MM.1S (cell line): ENCODE measurements at regions not wholly inside any gene's neighbourhood (a gene's known extent, or its start where the extent isn't known, plus 50 kb on each side); places are given as distances from the start of the nearest gene placed in this dataset.

Experiments used
- DNase-seq: peaks from one replicate; pipeline ENCODE4 v3.0.0-alpha.2; 2015
- H2AFZ ChIP-seq: fragments of 300-600 bp; sonication (generic); 2 replicates; pipeline ENCODE4 v1.6.0; 2016; ENCODE audit warnings: antibody characterized with exemption, low read length
- H3F3A ChIP-seq: fragments of 300-600 bp; sonication (generic); 2 replicates; pipeline ENCODE4 v1.6.1; 2016; ENCODE audit warnings: mild to moderate bottlenecking, antibody characterized with exemption, low read length, moderate library complexity, mixed read lengths; ENCODE audit not compliant: insufficient read depth
- H3K27ac ChIP-seq: fragments of 300-600 bp; sonication (generic); 2 replicates; pipeline ENCODE4 v1.5.1; 2016; ENCODE audit warnings: mild to moderate bottlenecking, low read length
- H3K27me3 ChIP-seq: fragments of 300-600 bp; sonication (generic); replicated peaks from 2 replicates; pipeline ENCODE4 v1.6.0; 2016; ENCODE audit warnings: low read length; ENCODE audit not compliant: insufficient read depth
- H3K36me3 ChIP-seq: fragments of 300-600 bp; sonication (generic); replicated peaks from 2 replicates; pipeline ENCODE4 v1.6.1; 2016; ENCODE audit warnings: mild to moderate bottlenecking, low read length, mixed read lengths; ENCODE audit not compliant: insufficient read depth
- H3K4me1 ChIP-seq: fragments of 300-600 bp; sonication (generic); 2 replicates; pipeline ENCODE4 v1.6.1; 2016; ENCODE audit warnings: low read length, mixed read lengths
- H3K4me2 ChIP-seq: fragments of 300-600 bp; sonication (generic); 2 replicates; pipeline ENCODE4 v1.6.0; 2016; ENCODE audit warnings: low read depth, low read length
- H3K4me3 ChIP-seq: fragments of 300-600 bp; sonication (generic); 2 replicates; pipeline ENCODE4 v1.5.1; 2016; ENCODE audit warnings: low read length, mixed read lengths
- H3K79me2 ChIP-seq: fragments of 300-600 bp; sonication (generic); 2 replicates; pipeline ENCODE4 v1.6.1; 2016; ENCODE audit warnings: mixed run types, low read length, mixed read lengths
- H3K9ac ChIP-seq: fragments of 300-600 bp; sonication (generic); 2 replicates; pipeline ENCODE4 v1.6.1; 2016; ENCODE audit warnings: low read length, mixed read lengths
- H3K9me2 ChIP-seq: fragments of 300-600 bp; sonication (generic); replicated peaks from 2 replicates; pipeline ENCODE4 v1.6.1; 2016; ENCODE audit warnings: mild to moderate bottlenecking, low read length, mixed read lengths; ENCODE audit not compliant: insufficient read depth
- H3K9me3 ChIP-seq: fragments of 300-600 bp; sonication (generic); replicated peaks from 2 replicates; pipeline ENCODE4 v1.6.1; 2016; ENCODE audit warnings: mild to moderate bottlenecking, low read length, mixed read lengths; ENCODE audit not compliant: insufficient read depth
- H4K20me1 ChIP-seq: fragments of 300-600 bp; sonication (generic); 2 replicates; pipeline ENCODE4 v1.6.1; 2016; ENCODE audit warnings: mild to moderate bottlenecking, low read length, moderate library complexity, mixed read lengths; ENCODE audit not compliant: insufficient read depth
- CTCF ChIP-seq: fragments of 300-600 bp; sonication (generic); IDR thresholded peaks from 2 replicates; pipeline ENCODE4 v1.5.1; 2016; ENCODE audit warnings: antibody characterized with exemption, low read length, mixed read lengths
- EZH2 ChIP-seq: fragments of 300-600 bp; sonication (generic); optimal IDR thresholded peaks from 2 replicates; pipeline ENCODE3; 2017; ENCODE audit warnings: low read depth, mild to moderate bottlenecking, antibody characterized with exemption, low read length, mixed read lengths
- EZH2phosphoT487 ChIP-seq: fragments of 300-600 bp; sonication (generic); IDR thresholded peaks from 2 replicates; pipeline ENCODE4 v1.6.1; 2018; ENCODE audit warnings: antibody characterized with exemption, low read length

DNA sequence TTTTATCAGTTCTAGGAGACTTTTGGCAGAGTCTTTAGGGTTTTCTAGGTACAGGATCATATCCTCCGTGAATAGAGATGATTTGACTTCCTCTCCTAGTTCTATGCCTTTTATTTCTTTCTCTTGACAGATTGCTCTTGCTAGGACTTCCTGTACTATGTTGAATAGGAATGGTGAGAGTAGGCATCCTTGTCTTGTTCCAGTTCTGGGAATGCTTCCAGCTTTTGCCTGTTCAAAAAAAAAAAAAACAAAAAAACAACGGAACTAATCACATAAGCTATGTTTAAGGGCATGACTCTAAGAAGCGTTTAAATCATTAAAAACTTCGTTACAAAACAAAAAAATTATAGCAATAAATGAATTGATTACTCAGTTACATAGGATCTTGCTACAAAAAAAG is 145.7 kb downstream of the NUP35 start:
- Histone ChIP-seq H3K4me1 (no peaks in the 10 kb centered on the region), H3K27ac (no peak overlapping the region), H3K4me3 (no peak overlapping the region), H3K4me2 (no peak overlapping the region), H4K20me1 (no peaks in the 10 kb centered on the region), H3F3A (no peaks in the 10 kb centered on the region), H3K9me3 (no peaks in the 10 kb centered on the region), H3K27me3 (no peaks in the 10 kb centered on the region), H3K9ac (no peak overlapping the region), H3K79me2 (no peaks in the 10 kb centered on the region), H2AFZ (no peak overlapping the region), H3K36me3 (no peaks in the 10 kb centered on the region), H3K9me2 (no peaks in the 10 kb centered on the region)
- no peak for DNase-seq
- TF ChIP-seq EZH2 = no peak
- no peak for TF ChIP-seq EZH2phosphoT487
- TF ChIP-seq CTCF = no peak

- 0 out of 2 replicates have a peak, but pooled peaks cover 3% of the 10 kb centered on the region for H3K9me2 ChIP-seq
- no peak overlapping the region for H3K4me2 ChIP-seq
- H3K4me3 ChIP-seq = no peak overlapping the region
- no peaks in the 10 kb centered on the region for H4K20me1 ChIP-seq
- no peaks in the 10 kb centered on the region for H3K79me2 ChIP-seq
- H3K4me1 ChIP-seq = no peaks in the 10 kb centered on the region
- no peak overlapping the region for H2AFZ ChIP-seq
- no peak overlapping the region for H3K27ac ChIP-seq
- DNase-seq = no peak
- no peaks in the 10 kb centered on the region for H3K9me3 ChIP-seq
- no peak for TF ChIP-seq EZH2
- TF ChIP-seq CTCF = no peak
- TF ChIP-seq EZH2phosphoT487 = no peak
- no peaks in the 10 kb centered on the region for H3F3A ChIP-seq
- H3K36me3 ChIP-seq = no peaks in the 10 kb centered on the region
- H3K27me3 ChIP-seq = no peaks in the 10 kb centered on the region
- no peak overlapping the region for H3K9ac ChIP-seq
Observed at GRCh38 chr2:183283209-183283608, 159.0 kb downstream of the NUP35 start.

DNA sequence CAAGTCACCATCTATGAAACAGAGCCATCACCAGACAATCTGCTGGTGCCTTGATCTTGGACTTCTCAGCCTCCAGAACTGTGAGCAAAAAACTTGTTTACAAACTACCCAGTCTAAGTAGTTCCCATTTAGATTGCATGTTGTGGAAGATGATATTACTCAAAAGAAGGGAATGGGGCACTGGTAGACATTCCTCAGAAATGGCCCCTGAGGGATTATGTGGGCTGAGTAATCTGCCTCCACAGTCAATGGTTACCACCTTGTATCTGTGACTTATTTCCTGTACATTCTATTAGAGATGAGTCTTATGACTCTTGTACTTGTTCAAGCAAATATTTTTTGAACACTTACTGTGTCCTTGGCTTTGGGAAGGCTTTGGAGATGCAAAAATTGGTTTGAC is 160.4 kb downstream of the NUP35 start:
- Histone ChIP-seq H3K27ac (no peak overlapping the region), H3K9me3 (no peaks in the 10 kb centered on the region), H2AFZ (no peak overlapping the region), H3K4me2 (no peak overlapping the region), H4K20me1 (no peaks in the 10 kb centered on the region), H3K27me3 (no peaks in the 10 kb centered on the region), H3K9me2 (0 out of 2 replicates have a peak, but pooled peaks cover 3% of the 10 kb centered on the region), H3K36me3 (no peaks in the 10 kb centered on the region), H3K9ac (no peak overlapping the region), H3K4me3 (no peak overlapping the region), H3K79me2 (no peaks in the 10 kb centered on the region), H3F3A (no peaks in the 10 kb centered on the region), H3K4me1 (no peaks in the 10 kb centered on the region)
- DNase-seq = no peak
- TF ChIP-seq CTCF (no peak), EZH2 (no peak), EZH2phosphoT487 (no peak)
